Osteocyte (in vitro differentiated cells): ENCODE measurements at regions not wholly inside any gene's neighbourhood (a gene's known extent, or its start where the extent isn't known, plus 50 kb on each side); places are given as distances from the start of the nearest gene placed in this dataset.
A peak's percentile ranks its signal among the peaks of the same experiment; 100 is the strongest.

Experiments
- DNase-seq: peaks from one replicate; pipeline ENCODE4 v3.0.0; 2021; ENCODE audit warnings: mixed read lengths; ENCODE audit not compliant: unreplicated experiment; ENCODE audit errors: extremely low spot score
- H3K27ac Mint-ChIP-seq: one replicate; pipeline ENCODE4 v1.8.0; 2021; ENCODE audit warnings: mild to moderate bottlenecking, mixed read lengths; ENCODE audit not compliant: unreplicated experiment
- H3K27me3 Mint-ChIP-seq: one replicate; pipeline ENCODE4 v1.8.0; 2021; ENCODE audit warnings: mixed read lengths; ENCODE audit not compliant: unreplicated experiment
- H3K36me3 Mint-ChIP-seq: one replicate; pipeline ENCODE4 v1.8.0; 2021; ENCODE audit warnings: mixed read lengths; ENCODE audit not compliant: unreplicated experiment
- H3K4me1 Mint-ChIP-seq: one replicate; pipeline ENCODE4 v1.8.0; 2021; ENCODE audit warnings: mixed read lengths; ENCODE audit not compliant: unreplicated experiment
- H3K4me3 Mint-ChIP-seq: one replicate; pipeline ENCODE4 v1.8.0; 2021; ENCODE audit warnings: mild to moderate bottlenecking, moderate library complexity, mixed read lengths; ENCODE audit not compliant: unreplicated experiment
- H3K9me3 Mint-ChIP-seq: one replicate; pipeline ENCODE4 v1.8.0; 2021; ENCODE audit warnings: mixed read lengths; ENCODE audit not compliant: unreplicated experiment
- CTCF ChIP-seq: fragments of 200-600 bp; sonication (generic); IDR thresholded peaks from 2 replicates; pipeline ENCODE4 v1.5.0; 2021; ENCODE audit warnings: antibody characterized with exemption, mild to moderate bottlenecking, moderate library complexity

GRCh38 chr7:68417002-68417401 is 1181.3 kb upstream of the AUTS2 start:
- no peak overlapping the region for H3K27ac Mint-ChIP-seq
- DNase-seq = no peak
- no peaks in the 10 kb centered on the region for H3K4me1 Mint-ChIP-seq
- H3K9me3 Mint-ChIP-seq = peaks cover 8% of the 10 kb centered on the region
- no peak for TF ChIP-seq CTCF
- H3K27me3 Mint-ChIP-seq = no peaks in the 10 kb centered on the region
- H3K36me3 Mint-ChIP-seq = no peaks in the 10 kb centered on the region
- H3K4me3 Mint-ChIP-seq = no peak overlapping the region

- H3K27me3 Mint-ChIP-seq = no peaks in the 10 kb centered on the region
- H3K27ac Mint-ChIP-seq = no peak overlapping the region
- no peak overlapping the region for H3K4me3 Mint-ChIP-seq
- no peaks in the 10 kb centered on the region for H3K36me3 Mint-ChIP-seq
- H3K9me3 Mint-ChIP-seq = peaks cover 8% of the 10 kb centered on the region
- no peak for DNase-seq
- TF ChIP-seq CTCF = no peak
- H3K4me1 Mint-ChIP-seq = no peaks in the 10 kb centered on the region
Measured at GRCh38 chr7:68417659-68418058, 1180.6 kb upstream of the AUTS2 start.

- no peaks in the 10 kb centered on the region for H3K36me3 Mint-ChIP-seq
- peaks cover 8% of the 10 kb centered on the region for H3K9me3 Mint-ChIP-seq
- no peak overlapping the region for H3K4me3 Mint-ChIP-seq
- no peaks in the 10 kb centered on the region for H3K4me1 Mint-ChIP-seq
- H3K27ac Mint-ChIP-seq = no peak overlapping the region
- no peak for TF ChIP-seq CTCF
- H3K27me3 Mint-ChIP-seq = no peaks in the 10 kb centered on the region
- DNase-seq = peak; percentile 38
Measured at GRCh38 chr7:68420342-68421192, 1177.7 kb upstream of the AUTS2 start.

- no peak for DNase-seq
- TF ChIP-seq CTCF = no peak
- no peaks in the 10 kb centered on the region for H3K36me3 Mint-ChIP-seq
- H3K4me1 Mint-ChIP-seq = no peaks in the 10 kb centered on the region
- H3K4me3 Mint-ChIP-seq = no peak overlapping the region
- H3K27me3 Mint-ChIP-seq = no peaks in the 10 kb centered on the region
- H3K27ac Mint-ChIP-seq = no peak overlapping the region
- peaks cover 8% of the 10 kb centered on the region for H3K9me3 Mint-ChIP-seq
Measured at GRCh38 chr7:68421712-68422111, 1176.6 kb upstream of the AUTS2 start.

- Mint-ChIP-seq H3K27me3 (no peaks in the 10 kb centered on the region), H3K36me3 (no peaks in the 10 kb centered on the region), H3K4me3 (no peak overlapping the region), H3K4me1 (no peaks in the 10 kb centered on the region), H3K9me3 (peaks cover 8% of the 10 kb centered on the region), H3K27ac (no peak overlapping the region)
- DNase-seq = no peak
- TF ChIP-seq CTCF = no peak
Measured at GRCh38 chr7:68422281-68422680, 1176.0 kb upstream of the AUTS2 start.
